SIG-M5 (cell line): ENCODE measurements at regions not wholly inside any gene's neighbourhood (a gene's known extent, or its start where the extent isn't known, plus 50 kb on each side); places are given as distances from the start of the nearest gene placed in this dataset.
"Not testable (repeated sequence)": the region's sequence is repeated elsewhere in the genome, so short reads cannot be mapped to it uniquely, and the experiment has no call there.

Experiments
- DNase-seq: peaks from one replicate; lab custom pipeline; 2025; lab: John Stamatoyannopoulos, UW

DNA sequence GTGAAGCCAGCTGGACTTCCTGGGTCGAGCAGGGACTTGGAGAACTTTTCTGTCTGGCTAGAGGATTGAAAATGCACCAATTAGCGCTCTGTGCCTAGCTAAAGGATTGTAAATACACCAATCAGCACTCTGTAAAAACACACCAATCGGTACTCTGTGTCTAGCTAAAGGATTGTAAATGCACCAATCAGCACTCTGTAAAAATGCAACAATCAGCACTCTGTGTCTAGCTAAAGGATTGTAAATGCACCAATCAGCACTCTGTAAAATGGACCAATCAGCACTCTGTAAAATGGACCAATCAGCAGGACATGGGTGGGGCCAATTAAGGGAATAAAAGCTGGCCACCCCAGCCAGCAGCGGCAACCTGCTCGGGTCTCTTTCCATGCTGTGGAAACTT lies 97.3 kb upstream of the GALNT15 start:
- not testable (repeated sequence) for DNase-seq

DNA sequence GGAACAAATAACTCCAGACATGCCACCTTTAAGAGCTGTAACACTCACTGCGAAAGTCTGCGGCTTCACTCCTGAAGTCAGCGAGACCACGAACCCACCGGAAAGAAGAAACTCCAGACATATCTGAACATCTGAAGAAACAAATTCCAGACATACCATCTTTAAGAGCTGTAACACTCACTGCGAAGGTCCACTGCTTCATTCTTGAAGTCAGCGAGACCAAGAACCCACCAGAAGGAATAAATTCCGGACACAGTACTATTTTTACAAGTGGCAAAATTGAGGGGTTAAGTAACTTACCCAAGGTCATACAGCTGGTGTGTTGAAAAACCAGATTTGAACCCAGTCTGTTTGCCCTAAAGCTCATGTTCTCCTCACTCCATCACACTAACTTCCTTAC lies 96.8 kb upstream of the GALNT15 start:
- not testable (repeated sequence) for DNase-seq

DNA sequence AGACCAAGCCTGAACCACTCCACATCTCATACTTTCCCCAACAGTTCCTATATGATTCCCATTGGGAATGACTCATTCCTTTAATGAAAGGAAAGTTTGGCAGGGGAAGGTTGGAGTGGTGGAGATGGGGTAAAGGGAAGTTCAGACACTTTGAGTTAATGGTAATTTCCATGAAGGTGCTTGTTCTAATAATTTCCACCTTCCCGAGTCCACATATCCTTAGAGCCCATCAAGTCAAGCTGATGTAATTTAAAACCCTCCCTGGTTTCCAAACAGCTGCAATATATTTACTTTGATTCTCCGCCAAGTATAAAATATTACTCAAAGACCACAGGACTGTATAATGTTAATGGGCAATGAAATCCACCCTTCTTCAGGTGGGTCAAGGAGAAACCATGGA lies 95.0 kb upstream of the GALNT15 start:
- no peak for DNase-seq

DNA sequence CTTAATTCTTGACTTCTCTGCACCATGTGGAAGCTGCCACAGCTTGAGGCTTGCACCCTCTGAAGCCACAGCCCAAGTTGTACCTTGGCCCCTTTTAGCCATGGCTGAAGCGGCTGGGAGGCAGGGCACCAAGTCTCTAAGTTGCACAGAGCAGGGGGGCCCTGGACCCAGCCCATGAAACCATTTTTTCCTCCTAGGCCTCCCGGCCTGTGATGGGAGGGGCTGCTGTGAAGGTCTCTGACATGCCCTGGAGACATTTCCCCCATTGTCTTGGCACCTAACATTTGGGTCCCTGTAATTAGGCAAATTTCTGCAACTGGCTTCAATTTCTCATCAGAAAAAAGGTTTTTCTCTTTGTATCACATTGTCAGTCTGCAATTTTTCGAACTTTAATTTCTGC lies 92.8 kb upstream of the GALNT15 start:
- DNase-seq = no peak

DNA sequence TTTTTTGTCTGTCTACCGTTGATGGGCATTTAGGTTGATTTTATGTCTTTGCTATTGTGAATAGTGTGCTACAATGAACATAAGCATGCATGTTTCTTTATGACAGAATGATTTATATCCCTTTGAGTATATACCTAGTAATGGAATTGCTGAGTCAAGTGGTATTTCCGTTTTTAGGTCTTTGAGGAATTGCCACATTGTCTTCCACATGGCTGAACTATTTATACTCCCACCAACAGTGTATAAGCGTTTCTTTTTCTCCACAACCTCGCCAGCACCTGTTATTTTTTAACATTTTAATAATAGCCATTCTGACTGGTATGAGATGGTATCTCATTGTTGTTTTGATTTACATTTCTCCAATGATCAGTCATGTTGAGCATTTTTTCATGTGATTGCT lies 89.6 kb upstream of the GALNT15 start:
- no peak for DNase-seq

DNA sequence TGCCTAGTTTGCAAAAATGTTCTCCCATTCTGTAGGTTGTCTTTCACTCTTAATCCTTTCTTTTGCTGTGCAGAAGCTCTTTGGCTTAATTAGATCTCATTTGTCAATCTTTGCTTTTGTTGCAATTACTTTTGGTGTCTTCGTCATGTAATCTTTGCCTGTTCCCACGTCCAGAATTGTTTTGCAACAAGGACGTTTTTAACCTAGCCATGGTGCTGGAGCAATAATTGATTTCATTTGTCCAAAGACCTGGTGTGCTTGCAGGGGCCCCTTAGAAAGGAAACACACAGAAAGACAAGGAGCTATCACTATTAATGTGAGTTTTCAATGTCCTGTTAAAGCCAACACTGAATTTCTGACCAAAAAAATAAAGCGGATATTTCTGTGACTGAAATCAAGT lies 89.1 kb upstream of the GALNT15 start:
- no peak for DNase-seq

DNA sequence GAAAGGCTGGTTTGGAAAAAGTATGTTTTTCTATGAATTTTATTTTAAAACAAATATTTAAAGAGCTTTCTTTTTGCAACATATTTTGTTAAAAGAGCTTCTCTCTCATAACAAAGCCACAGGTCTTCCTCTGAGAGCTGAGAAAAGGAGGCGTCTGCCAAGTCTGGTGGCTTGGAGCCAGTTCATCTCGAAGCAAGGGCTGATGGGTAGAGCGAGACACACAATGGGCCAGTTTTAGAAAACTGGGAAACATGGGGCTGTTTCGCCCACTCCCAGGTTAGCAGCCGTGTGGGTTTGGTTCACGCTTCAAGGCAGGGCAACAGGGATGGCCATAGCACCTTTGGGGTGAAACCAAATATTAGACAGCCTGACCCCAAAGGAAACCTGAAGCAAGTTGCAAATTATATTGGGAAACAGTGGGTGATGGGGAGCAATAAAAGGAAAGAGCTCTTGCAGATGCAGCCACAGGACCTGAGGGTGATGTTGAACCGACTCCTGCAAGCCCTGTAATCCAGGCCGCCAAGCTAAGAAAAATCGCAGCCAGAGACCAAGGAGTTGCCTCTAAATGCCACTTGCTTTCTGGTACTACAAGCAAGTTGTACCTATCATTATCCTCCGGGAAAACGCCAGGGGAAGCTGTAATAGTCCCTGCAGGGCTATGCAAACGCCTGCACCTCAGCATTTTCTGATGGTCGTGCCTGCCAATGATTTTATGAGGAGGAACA lies 88.4 kb upstream of the GALNT15 start:
- no peak for DNase-seq

DNA sequence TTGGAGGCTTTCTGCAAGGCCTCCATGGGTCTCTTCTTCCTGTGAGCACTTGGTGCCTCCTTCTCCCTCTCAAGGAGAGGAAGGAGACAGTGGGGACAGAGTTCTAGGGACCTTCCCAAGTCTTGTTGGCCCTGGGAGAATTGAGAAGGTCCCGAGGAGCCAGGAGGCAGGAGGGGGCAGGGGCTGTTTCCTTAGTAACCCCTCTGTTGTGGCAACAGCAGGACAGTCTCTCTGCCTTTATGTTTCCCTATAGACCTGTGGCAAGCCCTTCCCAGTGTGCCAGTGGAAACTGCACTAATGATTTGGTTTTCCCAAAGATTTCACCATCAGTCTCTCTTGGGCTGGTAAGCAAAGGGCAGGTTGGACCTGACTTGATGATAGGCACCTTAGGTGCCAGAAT lies 87.8 kb upstream of the GALNT15 start:
- no peak for DNase-seq

DNA sequence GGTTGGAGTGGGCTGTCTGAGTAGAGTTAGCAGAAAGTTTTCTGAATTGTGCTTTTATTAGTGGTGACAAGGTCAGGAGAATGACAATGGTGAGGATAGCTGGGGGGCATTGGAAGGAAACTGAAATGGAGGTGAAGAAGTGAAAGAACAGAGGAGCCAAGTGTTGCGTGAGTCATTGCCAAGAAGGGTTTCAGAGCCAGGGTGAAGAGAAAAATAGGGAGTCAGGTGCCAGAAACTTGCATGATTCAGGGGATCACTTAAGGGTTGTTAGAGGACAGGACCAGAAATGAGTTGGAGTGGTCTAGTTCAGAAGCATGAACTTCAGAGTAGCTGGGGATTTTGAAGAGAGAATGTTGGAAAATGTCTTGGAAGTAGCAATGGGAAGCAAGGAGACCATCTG lies 86.0 kb upstream of the GALNT15 start:
- no peak for DNase-seq

DNA sequence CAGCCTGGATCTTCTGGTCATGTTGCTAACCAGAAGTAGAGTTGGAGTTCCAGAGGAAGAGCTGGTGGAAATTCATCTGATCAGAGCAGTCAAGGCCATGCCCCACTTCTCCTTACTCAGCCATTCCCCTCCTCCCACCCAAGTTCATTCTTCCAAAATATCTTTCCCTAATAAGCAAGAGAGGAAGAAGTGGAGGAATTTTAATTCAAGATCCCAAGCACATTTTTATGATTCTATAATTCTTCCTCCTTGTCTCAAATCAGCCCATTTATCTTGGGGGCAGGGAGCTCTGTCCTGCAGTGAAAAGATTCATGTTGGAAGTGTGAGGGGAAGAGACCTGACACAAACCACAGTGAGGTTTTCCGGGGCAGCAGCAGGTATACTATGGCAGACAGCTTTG lies 85.0 kb upstream of the GALNT15 start:
- no peak for DNase-seq

DNA sequence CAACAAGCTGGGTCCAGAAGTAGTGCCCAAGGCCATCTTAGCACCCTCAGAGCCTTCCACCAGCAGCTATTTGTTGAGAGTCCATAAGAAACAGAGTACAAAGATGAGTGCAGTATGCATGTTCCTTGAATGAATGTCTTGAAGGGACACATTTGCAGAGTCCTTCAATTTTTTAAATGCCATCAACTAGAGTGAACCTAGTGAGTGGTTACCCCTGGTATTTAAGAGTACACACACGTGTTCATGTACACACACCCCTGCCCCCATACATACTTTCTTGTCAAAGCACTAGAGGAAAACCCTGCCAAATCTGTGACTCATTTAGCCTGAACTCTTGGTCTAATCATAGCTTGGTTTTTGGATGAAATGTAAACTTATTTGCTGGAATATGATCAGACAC lies 84.5 kb upstream of the GALNT15 start:
- no peak for DNase-seq

DNA sequence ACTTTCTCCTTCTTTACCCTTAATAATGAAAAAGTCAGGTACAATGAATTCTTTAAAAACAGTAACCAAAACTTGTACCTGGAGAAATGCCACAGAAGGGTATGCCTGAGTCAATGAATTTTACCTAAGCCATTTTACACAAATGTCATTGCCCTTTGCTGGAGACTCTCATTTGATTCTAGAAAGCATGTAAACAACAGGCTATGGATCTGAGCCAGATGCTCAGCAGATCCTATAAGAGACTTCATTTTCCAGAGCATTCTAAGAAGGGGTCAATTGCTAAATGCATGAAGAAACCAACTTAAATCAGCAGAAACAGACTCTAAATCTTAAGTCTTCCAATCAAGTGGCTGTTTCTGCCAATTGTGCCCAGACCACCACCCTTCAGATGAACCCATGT lies 83.8 kb upstream of the GALNT15 start:
- no peak for DNase-seq

DNA sequence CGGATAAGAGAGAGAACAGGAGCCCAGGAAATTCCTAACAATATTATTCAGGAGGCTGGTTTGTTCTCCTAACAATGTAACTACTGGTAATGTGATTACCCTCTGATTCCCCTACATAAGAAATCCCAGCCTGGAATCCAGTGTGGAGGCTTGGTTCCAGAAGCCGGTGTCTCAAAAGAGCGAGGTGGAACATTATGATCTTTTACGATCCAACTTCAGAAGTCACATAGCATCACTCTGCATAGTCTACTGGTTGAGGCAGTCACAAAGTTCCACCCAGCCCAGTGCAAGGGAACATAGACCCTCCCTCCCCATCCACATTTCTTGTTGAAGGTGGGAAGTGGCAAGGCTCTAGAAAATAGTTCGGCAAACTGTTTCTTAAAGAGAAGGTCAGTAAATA lies 81.6 kb upstream of the GALNT15 start:
- no peak for DNase-seq

DNA sequence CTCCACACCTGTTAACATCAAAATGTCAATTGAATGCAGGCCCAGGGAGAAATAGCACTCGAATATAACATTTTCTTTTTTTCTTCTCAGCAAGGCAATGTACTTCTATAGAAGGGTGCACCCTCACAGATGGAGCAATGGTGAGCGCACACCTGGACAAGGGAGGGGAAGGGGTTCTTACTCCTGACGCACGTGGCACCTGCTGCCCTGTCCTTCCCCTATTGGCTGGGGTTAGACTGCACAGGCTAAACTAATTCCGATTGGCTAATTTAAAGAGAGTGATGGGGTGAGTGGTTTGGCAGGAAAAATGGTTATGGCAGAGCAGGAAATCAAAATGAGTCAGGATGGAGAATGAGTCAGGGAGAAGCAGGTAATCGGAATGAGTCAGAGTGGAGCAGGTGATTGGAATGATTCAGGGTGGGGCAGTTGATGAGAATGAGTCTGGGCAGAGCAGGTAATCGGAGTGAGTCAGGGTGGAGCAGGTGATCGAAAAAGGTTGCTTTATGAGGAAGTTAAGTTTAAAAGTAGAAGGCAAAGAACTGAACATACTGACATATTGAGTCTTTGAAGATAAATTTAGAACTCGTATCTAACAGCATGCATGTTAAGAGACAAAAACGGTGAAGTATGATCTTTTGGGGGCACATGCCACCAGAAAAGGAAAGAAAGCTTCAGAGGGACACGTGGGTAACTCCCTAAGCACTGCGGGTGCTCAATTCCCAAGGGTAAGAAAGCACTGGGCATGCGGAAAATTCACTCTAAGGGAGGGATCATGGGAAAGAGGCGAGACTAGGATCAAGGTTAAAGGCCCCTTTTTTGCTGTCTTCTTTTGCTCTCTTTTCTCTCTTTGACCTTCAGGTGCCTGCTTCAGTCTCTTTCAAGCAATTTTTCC lies 72.9 kb upstream of the GALNT15 start:
- DNase-seq = no peak

DNA sequence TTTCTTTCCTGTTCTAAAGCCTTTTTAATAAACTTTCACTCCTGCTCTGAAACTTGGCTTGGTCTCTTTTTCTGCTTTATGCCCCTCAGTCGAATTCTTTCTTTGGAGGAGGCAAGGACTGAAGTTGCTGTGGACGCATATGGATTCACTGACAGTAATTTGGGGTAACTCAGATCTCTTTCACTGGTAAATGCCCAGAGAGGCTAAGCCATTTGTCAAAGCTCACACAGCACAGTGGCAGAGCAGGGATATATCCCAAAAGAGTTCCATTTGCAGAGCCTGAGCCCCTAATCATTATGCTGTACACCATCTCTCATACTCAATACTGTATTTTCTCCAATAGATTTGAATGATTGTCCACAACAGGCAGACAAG lies 72.3 kb upstream of the GALNT15 start:
- no peak for DNase-seq

DNA sequence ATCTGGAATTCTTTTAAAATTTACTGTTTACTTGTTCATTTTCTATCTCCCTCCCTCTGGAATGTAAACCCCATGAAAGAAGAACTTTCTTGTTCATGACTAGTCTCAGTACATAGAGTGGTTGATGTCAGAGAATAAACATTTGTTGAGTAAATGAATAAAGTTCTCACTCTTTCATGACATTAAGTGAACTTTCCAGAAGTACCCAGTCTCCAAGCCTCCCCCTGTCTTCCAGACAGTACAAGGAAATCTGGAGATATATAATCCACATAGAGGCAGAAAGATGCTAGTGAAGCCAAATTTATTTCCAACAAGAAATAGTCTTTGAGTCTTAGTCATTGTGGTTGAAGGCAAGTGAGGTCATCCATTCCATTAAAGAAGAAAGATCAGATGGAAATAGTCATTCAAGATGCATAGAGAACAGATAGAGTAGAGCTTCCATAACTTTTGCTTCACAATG lies 71.5 kb upstream of the GALNT15 start:
- no peak for DNase-seq

DNA sequence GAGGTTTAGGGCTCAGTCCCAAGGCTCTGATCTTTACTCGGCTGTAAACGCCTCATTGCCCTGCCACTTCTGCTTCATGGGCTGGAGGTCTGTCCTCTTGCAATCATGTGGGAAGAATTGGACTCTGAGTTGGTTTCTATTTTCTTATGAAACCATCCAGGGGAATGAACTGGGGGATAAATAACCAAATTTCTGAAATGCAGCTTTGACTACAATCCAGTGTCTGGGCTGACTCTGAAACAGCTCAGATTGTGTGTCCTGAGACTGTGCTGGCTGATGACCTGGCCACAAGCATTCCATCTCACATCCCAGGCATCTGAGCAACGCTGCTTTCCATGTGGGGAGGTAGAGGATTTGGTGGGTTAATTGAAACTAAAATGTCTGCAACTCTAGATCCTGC lies 71.0 kb upstream of the GALNT15 start:
- no peak for DNase-seq

DNA sequence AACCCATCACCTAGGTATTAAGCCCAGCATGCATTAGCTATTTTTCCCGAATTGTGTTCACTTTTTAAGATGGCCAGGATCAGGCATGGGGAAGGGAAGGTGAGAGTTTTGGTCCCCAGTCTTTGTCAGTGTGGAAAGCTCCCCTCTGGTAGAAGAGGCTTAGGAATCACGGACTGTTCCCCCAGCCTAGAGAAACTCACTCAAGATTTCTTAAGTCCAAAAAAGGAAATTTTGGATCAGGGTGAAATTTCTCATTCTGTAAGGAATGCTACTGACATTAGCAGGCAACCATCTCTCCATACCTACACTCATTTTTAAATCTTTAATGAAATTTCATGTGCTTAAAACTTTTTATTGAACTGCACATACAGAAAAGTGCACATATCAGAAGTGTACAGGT lies 70.3 kb upstream of the GALNT15 start:
- DNase-seq = no peak

DNA sequence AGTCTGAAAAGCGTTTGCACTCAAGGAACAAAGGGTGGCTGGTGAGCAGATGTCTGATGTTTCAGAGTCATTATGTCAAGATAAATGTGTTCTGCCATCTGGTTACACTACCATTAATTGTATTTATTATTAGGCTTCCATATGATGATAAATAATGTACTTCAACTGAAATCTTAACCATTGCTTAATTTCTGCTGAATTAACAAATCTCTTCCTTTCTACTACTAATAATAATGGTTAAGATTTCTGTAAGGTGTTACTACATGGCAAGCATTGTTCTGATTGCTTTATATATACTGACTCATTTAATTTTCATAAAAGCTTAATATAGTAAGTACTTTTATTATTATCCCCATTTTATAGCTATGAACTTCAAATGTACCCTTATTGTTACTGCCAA lies 68.4 kb upstream of the GALNT15 start:
- no peak for DNase-seq

DNA sequence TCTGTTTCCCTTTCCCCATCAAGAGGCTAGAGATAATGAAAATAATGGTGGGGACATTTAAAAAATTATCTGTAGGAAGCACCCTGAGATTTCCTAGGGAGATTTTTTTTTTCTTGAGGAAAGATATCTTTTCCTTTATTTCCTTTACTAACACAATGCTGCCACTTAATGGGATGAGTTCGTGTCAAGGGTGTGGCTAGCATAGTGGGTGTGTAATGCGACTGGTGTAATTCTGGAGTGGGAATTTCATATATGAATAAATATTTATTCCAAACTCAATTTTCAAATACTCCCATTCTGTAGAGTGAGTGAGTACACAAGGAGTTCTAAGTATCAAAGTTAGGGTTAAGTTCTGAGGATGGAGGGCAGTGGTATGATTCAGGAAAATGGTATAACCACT lies 66.1 kb upstream of the GALNT15 start:
- DNase-seq = no peak

DNA sequence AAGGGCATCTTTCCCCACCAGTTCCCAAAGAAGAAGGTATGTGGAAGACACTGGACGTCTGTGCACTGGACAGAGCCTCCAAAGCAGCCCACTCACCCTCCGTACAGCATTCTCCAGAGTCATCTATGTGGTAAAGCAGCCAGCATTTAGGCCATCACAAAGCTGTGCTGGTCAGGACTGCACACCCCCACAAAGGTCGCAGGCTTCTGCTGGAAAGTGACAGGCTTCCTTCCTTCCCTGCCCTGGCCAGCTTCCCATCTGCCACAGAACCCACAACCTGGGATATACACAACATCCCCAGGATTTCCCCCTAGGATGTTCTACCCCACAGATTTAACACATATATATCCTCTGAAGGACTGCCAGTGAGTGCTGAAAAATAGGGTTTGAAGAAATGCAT lies 64.6 kb upstream of the GALNT15 start:
- no peak for DNase-seq

DNA sequence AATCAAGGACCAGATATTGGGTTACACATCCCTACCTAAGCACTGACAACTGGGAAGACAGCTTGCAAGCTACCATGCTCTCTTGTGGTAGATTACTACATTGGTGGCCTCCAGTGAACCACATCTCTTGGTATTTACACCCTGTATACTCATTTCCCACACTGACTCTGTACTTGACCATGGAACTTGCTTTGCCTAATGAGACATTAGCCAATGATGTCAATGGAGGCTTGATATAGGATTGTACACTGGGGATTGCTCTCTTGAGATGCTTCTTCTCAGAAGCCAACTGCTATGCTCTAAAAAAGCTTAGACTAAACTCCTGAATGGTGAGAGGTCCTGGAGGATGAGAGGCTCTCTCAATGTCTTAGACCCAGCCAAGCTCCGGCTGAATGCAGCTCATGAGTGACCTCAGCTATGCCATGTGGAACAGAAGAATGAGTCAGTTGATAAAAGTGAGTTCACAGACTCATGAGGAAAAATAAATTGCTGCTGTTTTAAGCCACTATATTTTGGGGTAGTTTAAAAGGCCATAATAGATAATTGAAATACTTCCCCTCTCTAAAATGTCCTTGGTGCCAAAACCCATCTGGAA lies 61.5 kb upstream of the GALNT15 start:
- no peak for DNase-seq

DNA sequence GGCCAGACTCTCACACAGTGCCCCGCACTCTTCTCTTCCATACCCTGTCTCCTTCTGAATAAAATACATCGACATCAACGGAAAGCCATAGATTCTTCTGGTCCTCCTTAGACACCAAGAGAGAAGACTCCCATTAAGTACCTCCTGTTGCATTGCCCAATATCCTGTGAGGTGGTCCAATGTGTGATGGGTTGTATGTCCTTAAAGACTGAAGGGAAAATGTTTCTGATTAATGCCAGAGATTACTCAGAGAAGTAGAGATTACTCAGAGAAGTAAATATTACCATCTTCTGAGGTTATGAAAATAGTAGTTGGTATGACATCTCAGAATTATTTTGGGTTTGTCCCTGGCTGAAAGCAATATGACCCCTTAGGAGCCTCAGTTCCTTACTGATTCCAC lies 60.8 kb upstream of the GALNT15 start:
- no peak for DNase-seq
